H1 (cell line): ENCODE measurements at regions not wholly inside any gene's neighbourhood (a gene's known extent, or its start where the extent isn't known, plus 50 kb on each side); places are given as distances from the start of the nearest gene placed in this dataset.

ENCODE experiments used
- CTCF ChIA-PET: fragments of 300-600 bp; sonication (Branson Sonifier 250); formaldehyde crosslinking; loops from one replicate; lab custom pipeline; 2021; ENCODE audit not compliant: partially characterized antibody; lab: Charles Lee
- POLR2A ChIA-PET: fragments of 300-600 bp; sonication (Branson Sonifier 250); formaldehyde crosslinking; loops from one replicate; lab custom pipeline; 2021; ENCODE audit warnings: inconsistent platforms; ENCODE audit not compliant: partially characterized antibody; lab: Charles Lee
- DNase-seq, 2 experiments: peaks; one replicate each; pipeline versions ENCODE4 v3.0.0 to v3.0.0-alpha.2; 2010 to 2022; ENCODE audit warnings: low spot score in 2 of 2, low read depth in 1 of 2, mixed read lengths in 1 of 2
- FAIRE-seq: peaks from 2 replicates; lab custom pipeline; 2011; peaks lifted over from hg19 to GRCh38; lab: Jason Lieb, UNC
- H2AFZ ChIP-seq: 2 replicates; pipeline ENCODE4 v1.8.1; 2012; ENCODE audit warnings: low read length, inconsistent platforms
- H2AK5ac ChIP-seq: 2 replicates; pipeline ENCODE4 v1.6.1; 2013; ENCODE audit warnings: low read depth, low read length
- H2BK120ac ChIP-seq: replicated peaks from 2 replicates; pipeline ENCODE3; 2013; ENCODE audit warnings: low read depth, low read length, inconsistent platforms
- H2BK12ac ChIP-seq: 2 replicates; pipeline ENCODE4 v1.6.1; 2013; ENCODE audit warnings: low read depth, low read length
- H2BK15ac ChIP-seq: 2 replicates; pipeline ENCODE4 v1.6.1; 2013; ENCODE audit warnings: low read length
- H2BK20ac ChIP-seq: 2 replicates; pipeline ENCODE4 v1.6.1; 2013; ENCODE audit warnings: low read length
- H2BK5ac ChIP-seq: 2 replicates; pipeline ENCODE4 v1.6.1; 2013; ENCODE audit warnings: low read depth, low read length
- H3K14ac ChIP-seq: 2 replicates; pipeline ENCODE4 v1.6.1; 2013; ENCODE audit warnings: inconsistent platforms; ENCODE audit not compliant: insufficient read length
- H3K18ac ChIP-seq: 2 replicates; pipeline ENCODE4 v1.6.1; 2013; ENCODE audit warnings: low read length; ENCODE audit errors: extremely low read depth
- H3K23ac ChIP-seq: 2 replicates; pipeline ENCODE4 v1.6.1; 2013; ENCODE audit warnings: inconsistent platforms; ENCODE audit not compliant: insufficient read length
- H3K23me2 ChIP-seq: 2 replicates; pipeline ENCODE4 v1.6.1; 2013; ENCODE audit warnings: low read depth, low read length
- H3K27ac ChIP-seq: 2 replicates; pipeline ENCODE4 v1.6.1; 2011; ENCODE audit warnings: low read depth, low read length, inconsistent platforms
- H3K27me3 ChIP-seq, 4 experiments: replicated peaks in 1 of 4; 1 replicate in 1 of 4; 2 replicates in 3 of 4; pipeline versions ENCODE4 v1.6.1 to v1.8.1; 2011 to 2013; ENCODE audit warnings: low read length in 3 of 4, mild to moderate bottlenecking in 3 of 4, inconsistent platforms in 2 of 4, mixed read lengths in 2 of 4, moderate library complexity in 1 of 4; ENCODE audit not compliant: control insufficient read depth in 3 of 4, insufficient read depth in 3 of 4; ENCODE audit errors: extremely low read depth in 1 of 4
- H3K36me3 ChIP-seq, 4 experiments: 2 replicates each; pipeline versions ENCODE4 v1.6.1 to v1.8.1; 2011 to 2013; ENCODE audit warnings: mild to moderate bottlenecking in 4 of 4, low read length in 3 of 4, moderate library complexity in 2 of 4, control low read depth in 1 of 4, inconsistent platforms in 1 of 4; ENCODE audit not compliant: insufficient read depth in 4 of 4, control insufficient read depth in 2 of 4
- H3K4ac ChIP-seq: replicated peaks from 2 replicates; pipeline ENCODE3; 2013; ENCODE audit warnings: low read length, low read depth, mixed read lengths, inconsistent platforms; ENCODE audit not compliant: insufficient read length
- H3K4me1 ChIP-seq, 4 experiments: replicated peaks in 1 of 4; 1 replicate in 1 of 4; 2 replicates in 3 of 4; pipeline versions ENCODE4 v1.6.1 to v1.8.1; 2011 to 2013; ENCODE audit warnings: low read length in 3 of 4, inconsistent platforms in 2 of 4, mixed read lengths in 1 of 4; ENCODE audit not compliant: insufficient read depth in 4 of 4, control insufficient read depth in 3 of 4
- H3K4me2 ChIP-seq, 2 experiments: 2 replicates each; pipeline versions ENCODE4 v1.6.1 to v1.8.1; 2011 to 2013; ENCODE audit warnings: low read depth in 2 of 2, low read length in 2 of 2, control low read depth in 1 of 2, inconsistent platforms in 1 of 2, mild to moderate bottlenecking in 1 of 2; ENCODE audit not compliant: insufficient read depth in 1 of 2
- H3K4me3 ChIP-seq, 4 experiments: fragments of 200-600, 300-600 bp in 1 of 4; sonication (generic), shearing (Covaris generic), sonication (Bioruptor Twin) in 1 of 4; 2 replicates each; pipeline versions ENCODE4 v1.5.1 to v1.8.1; 2011 to 2016; ENCODE audit warnings: low read length in 4 of 4, low read depth in 3 of 4, control low read depth in 2 of 4, inconsistent platforms in 2 of 4, mild to moderate bottlenecking in 2 of 4, mixed read lengths in 1 of 4, moderate library complexity in 1 of 4; ENCODE audit not compliant: insufficient read depth in 2 of 4; ENCODE audit errors: extremely low read depth in 1 of 4
- H3K56ac ChIP-seq: replicated peaks from 2 replicates; pipeline ENCODE3; 2013; ENCODE audit warnings: low read depth, mild to moderate bottlenecking, mixed read lengths, low read length, inconsistent platforms; ENCODE audit not compliant: insufficient read length
- H3K79me1 ChIP-seq: 2 replicates; pipeline ENCODE4 v1.6.1; 2013; ENCODE audit warnings: low read depth, low read length, control low read depth
- H3K79me2 ChIP-seq, 2 experiments: 2 replicates each; pipeline versions ENCODE4 v1.6.1 to v1.8.1; 2012 to 2013; ENCODE audit warnings: low read length in 2 of 2, mild to moderate bottlenecking in 2 of 2, inconsistent platforms in 1 of 2; ENCODE audit not compliant: insufficient read depth in 2 of 2, control insufficient read depth in 1 of 2
- H3K9ac ChIP-seq, 4 experiments: replicated peaks in 1 of 4; 1 replicate in 1 of 4; 2 replicates in 3 of 4; pipeline versions ENCODE4 v1.6.1 to v1.8.1; 2011 to 2013; ENCODE audit warnings: low read depth in 3 of 4, low read length in 3 of 4, control low read depth in 2 of 4, mild to moderate bottlenecking in 2 of 4, moderate library complexity in 2 of 4, inconsistent platforms in 1 of 4; ENCODE audit errors: extremely low read depth in 1 of 4
- H3K9me3 ChIP-seq, 2 experiments: 2 replicates each; pipeline versions ENCODE4 v1.6.1 to v1.8.1; 2012 to 2013; ENCODE audit warnings: mild to moderate bottlenecking in 2 of 2, moderate library complexity in 2 of 2, control low read depth in 1 of 2, inconsistent platforms in 1 of 2, low read depth in 1 of 2, low read length in 1 of 2, mixed read lengths in 1 of 2; ENCODE audit not compliant: insufficient read depth in 2 of 2
- H4K20me1 ChIP-seq, 2 experiments: replicated peaks in 1 of 2; 2 replicates each; pipeline versions ENCODE3 to v1.8.1; 2011 to 2013; ENCODE audit warnings: inconsistent platforms in 2 of 2, low read length in 2 of 2, mild to moderate bottlenecking in 1 of 2; ENCODE audit not compliant: insufficient read depth in 2 of 2, control insufficient read depth in 1 of 2
- H4K5ac ChIP-seq: 2 replicates; pipeline ENCODE4 v1.6.1; 2013; ENCODE audit warnings: low read length, low read depth, mixed read lengths, inconsistent platforms; ENCODE audit not compliant: insufficient read length
- H4K8ac ChIP-seq: 2 replicates; pipeline ENCODE4 v1.8.0; 2013; ENCODE audit warnings: mild to moderate bottlenecking, moderate library complexity, low read length, inconsistent platforms; ENCODE audit not compliant: insufficient read depth; ENCODE audit errors: extremely low read depth
- H4K91ac ChIP-seq: replicated peaks from 2 replicates; pipeline ENCODE3; 2013; ENCODE audit warnings: low read length, mixed read lengths, inconsistent platforms; ENCODE audit not compliant: insufficient read length
- CREB1 ChIP-seq: IDR thresholded peaks from 2 replicates; pipeline ENCODE4 v1.6.1; 2012; ENCODE audit warnings: inconsistent platforms
- HDAC6 ChIP-seq: IDR thresholded peaks from one replicate; pipeline ENCODE4 v1.7.1; 2012; ENCODE audit warnings: low read depth, mild to moderate bottlenecking, inconsistent platforms, low read length, moderate library complexity
- SRF ChIP-seq: IDR thresholded peaks from 2 replicates; pipeline ENCODE4 v1.6.1; 2011; ENCODE audit warnings: mild to moderate bottlenecking, low read depth, low read length, moderate library complexity
- WGBS, 2 experiments: shearing (Covaris generic) in 1 of 2; methylation state at CpG; one replicate each; pipeline versions ENCODE4 v1.1.6 to v1.1.7; 2013 to 2015; ENCODE audit warnings: low lambda C conversion rate in 2 of 2, mixed read lengths in 2 of 2, inconsistent platforms in 1 of 2, low coverage in 1 of 2, missing lambda C conversion rate in 1 of 2; ENCODE audit not compliant: insufficient replicate concordance in 2 of 2, insufficient coverage in 1 of 2, insufficient read length in 1 of 2; ENCODE audit errors: extremely low coverage in 1 of 2, missing lambda C conversion rate in 1 of 2; 5-methylcytosine and 5-hydroxymethylcytosine counted together

GRCh38 chr6:146972546-146972945, 231.7 kb upstream of the STXBP5 start:
- no peaks in the 10 kb centered on the region for H3K27me3 ChIP-seq
- no peak overlapping the region for H2AK5ac ChIP-seq
- no peaks in the 10 kb centered on the region for H3K4me1 ChIP-seq
- no peak overlapping the region for H4K5ac ChIP-seq
- ChIA-PET POLR2A (no interaction called here), CTCF (no interaction called here)
- H3K23ac ChIP-seq = no peak overlapping the region
- no peak overlapping the region for H2BK5ac ChIP-seq
- H3K4ac ChIP-seq = no peak overlapping the region
- H2BK20ac ChIP-seq = no peak overlapping the region
- no peak overlapping the region for H2AFZ ChIP-seq
- H3K18ac ChIP-seq = no peak overlapping the region
- no peak overlapping the region for H3K14ac ChIP-seq
- H3K4me3 ChIP-seq = no peak overlapping the region
- no peak overlapping the region for H4K91ac ChIP-seq
- H3K56ac ChIP-seq = no peak overlapping the region
- no peaks in the 10 kb centered on the region for H3K9me3 ChIP-seq
- no peaks in the 10 kb centered on the region for H3K36me3 ChIP-seq
- no peaks in the 10 kb centered on the region for H3K23me2 ChIP-seq
- H2BK12ac ChIP-seq = no peak overlapping the region
- H4K20me1 ChIP-seq = no peaks in the 10 kb centered on the region
- 84% methylated on average over 6 of the region's 6 CpGs; no CpG with 5 or more reads in 1 of the 2 experiments for WGBS, 2 experiments
- no peak overlapping the region for H3K4me2 ChIP-seq
- DNase-seq (no peak), FAIRE-seq (no peak)
- no peak for TF ChIP-seq SRF
- TF ChIP-seq HDAC6 = no peak
- no peak for TF ChIP-seq CREB1
- H2BK120ac ChIP-seq = no peak overlapping the region
- no peak overlapping the region for H3K27ac ChIP-seq
- H2BK15ac ChIP-seq = no peak overlapping the region
- H3K79me1 ChIP-seq = no peaks in the 10 kb centered on the region
- H3K79me2 ChIP-seq = no peaks in the 10 kb centered on the region
- no peak overlapping the region for H3K9ac ChIP-seq
- H4K8ac ChIP-seq = no peak overlapping the region
